ENCODE measurements at regions not wholly inside any gene's neighbourhood (a gene's known extent, or its start where the extent isn't known, plus 50 kb on each side); places are given as distances from the start of the nearest gene placed in this dataset.

GRCh38 chr3:150177673-150178381 is 207.1 kb upstream of the PFN2 start:
- no peaks in the 10 kb centered on the region for H3K4me1 ChIP-seq
- no peak overlapping the region for H3K27ac ChIP-seq
- TF ChIP-seq CTCF (IDR thresholded peaks at IDR 0.05) (no peak), POLR2A (IDR thresholded peaks at IDR 0.05) (no peak)
- no peaks in the 10 kb centered on the region for H3K9me3 ChIP-seq
- intact Hi-C loops (cut with DNase I) = loop anchor here in 1 of 10 donors (2.0 kb wide), 1 partner anchor 209 kb away; no protein-coding TSS in a partner anchor
- H3K4me3 ChIP-seq = no peak overlapping the region
- ATAC-seq (no peak), DNase-seq (no peak)
- H3K27me3 ChIP-seq = no peaks in the 10 kb centered on the region
- WGBS, 4 donors = 93 to 95% (median 93%) methylated on average over 4 of the region's 4 CpGs
- H3K36me3 ChIP-seq = no peaks in the 10 kb centered on the region

GRCh38 chr3:150174179-150174578 is 203.5 kb upstream of the PFN2 start:
- peaks cover 0 to 12% (median 3%) of the 10 kb centered on the region in 12 donors for H3K4me1 ChIP-seq
- no peak for ATAC-seq
- TF ChIP-seq CTCF (IDR thresholded peaks at IDR 0.05) (no peak), POLR2A (IDR thresholded peaks at IDR 0.05) (no peak)
- H3K27ac ChIP-seq = no peak overlapping the region
- no peaks in the 10 kb centered on the region for H3K9me3 ChIP-seq
- intact Hi-C loops (cut with DNase I) = no loop called here
- H3K4me3 ChIP-seq = no peak overlapping the region
- H3K27me3 ChIP-seq = no peaks in the 10 kb centered on the region
- WGBS, 4 donors = 92 to 98% (median 97%) methylated on average over 1 of the region's 1 CpG
- no peak for DNase-seq
- no peaks in the 10 kb centered on the region for H3K36me3 ChIP-seq

- intact Hi-C loops (cut with DNase I) = no loop called here
- H3K27ac ChIP-seq = no peak overlapping the region
- no peaks in the 10 kb centered on the region for H3K36me3 ChIP-seq
- WGBS, 4 donors = 68 to 74% (median 71%) methylated on average over 2 of the region's 2 CpGs
- peaks cover 0 to 26% (median 6%) of the 10 kb centered on the region in 12 donors for H3K4me1 ChIP-seq
- TF ChIP-seq POLR2A (IDR thresholded peaks at IDR 0.05) (no peak), CTCF (IDR thresholded peaks at IDR 0.05) (no peak)
- H3K4me3 ChIP-seq = no peak overlapping the region
- H3K27me3 ChIP-seq = no peaks in the 10 kb centered on the region
- ATAC-seq (no peak), DNase-seq (no peak)
- no peaks in the 10 kb centered on the region for H3K9me3 ChIP-seq
These were observed 201.7 kb upstream of the PFN2 start for GRCh38 chr3:150172356-150172755.

- peaks cover 0 to 26% (median 6%) of the 10 kb centered on the region in 12 donors for H3K4me1 ChIP-seq
- intact Hi-C loops (cut with DNase I) = no loop called here
- H3K36me3 ChIP-seq = no peaks in the 10 kb centered on the region
- WGBS, 4 donors = 57 to 75% (median 68%) methylated on average over 6 of the region's 6 CpGs
- TF ChIP-seq POLR2A (IDR thresholded peaks at IDR 0.05) (no peak), CTCF (IDR thresholded peaks at IDR 0.05) (no peak)
- H3K4me3 ChIP-seq = no peak overlapping the region
- ATAC-seq = peak in 3 of 4 donors; percentile 13 to 45 (median 16)
- H3K9me3 ChIP-seq = no peaks in the 10 kb centered on the region
- no peak overlapping the region for H3K27ac ChIP-seq
- H3K27me3 ChIP-seq = no peaks in the 10 kb centered on the region
- peak in 2 of 5 donors; percentile 37 to 52 for DNase-seq
These were observed 200.3 kb upstream of the PFN2 start for GRCh38 chr3:150170852-150171520.
